8988T (cell line): ENCODE measurements at regions not wholly inside any gene's neighbourhood (a gene's known extent, or its start where the extent isn't known, plus 50 kb on each side); places are given as distances from the start of the nearest gene placed in this dataset.
"Not testable (repeated sequence)": the region's sequence is repeated elsewhere in the genome, so short reads cannot be mapped to it uniquely, and the experiment has no call there.

Source experiments
- DNase-seq: peaks from one replicate; pipeline ENCODE4 v3.0.0; 2011

GRCh38 chrX:40406330-40406859 is 174.4 kb upstream of the ATP6AP2 start:
- DNase-seq: no peak

- DNase-seq: no peak
Observed at GRCh38 chrX:40405399-40405798, 175.4 kb upstream of the ATP6AP2 start.

- DNase-seq: no peak
Observed at GRCh38 chrX:40403757-40404156, 177.0 kb upstream of the ATP6AP2 start.

GRCh38 chrX:40402831-40403533 is 177.8 kb upstream of the ATP6AP2 start:
- no peak for DNase-seq

GRCh38 chrX:40395102-40395501 is 185.7 kb upstream of the ATP6AP2 start:
- no peak for DNase-seq

GRCh38 chrX:40394302-40394701 is 186.5 kb upstream of the ATP6AP2 start:
- DNase-seq: no peak

GRCh38 chrX:40392599-40392998 is 188.2 kb upstream of the ATP6AP2 start:
- no peak for DNase-seq

GRCh38 chrX:40391662-40392061 is 189.1 kb upstream of the ATP6AP2 start:
- no peak for DNase-seq

GRCh38 chrX:40389555-40389954 is 191.2 kb upstream of the ATP6AP2 start:
- DNase-seq: no peak

- no peak for DNase-seq
Observed at GRCh38 chrX:40388441-40388840, 192.3 kb upstream of the ATP6AP2 start.

GRCh38 chrX:40387869-40388268 is 192.9 kb upstream of the ATP6AP2 start:
- DNase-seq: not testable (repeated sequence)

- DNase-seq: not testable (repeated sequence)
Observed at GRCh38 chrX:40387311-40387710, 193.5 kb upstream of the ATP6AP2 start.

GRCh38 chrX:40385682-40386081 is 195.1 kb upstream of the ATP6AP2 start:
- DNase-seq: no peak

GRCh38 chrX:40385256-40385655 is 195.5 kb upstream of the ATP6AP2 start:
- no peak for DNase-seq

- DNase-seq: no peak
Observed at GRCh38 chrX:40383969-40384368, 196.8 kb upstream of the ATP6AP2 start.

GRCh38 chrX:40383360-40383759 is 197.4 kb upstream of the ATP6AP2 start:
- no peak for DNase-seq

- no peak for DNase-seq
Observed at GRCh38 chrX:40380655-40381488, 199.9 kb upstream of the ATP6AP2 start.

GRCh38 chrX:40377684-40378083 is 203.1 kb upstream of the ATP6AP2 start:
- no peak for DNase-seq

GRCh38 chrX:40374486-40374885 is 206.3 kb upstream of the ATP6AP2 start:
- DNase-seq: no peak

GRCh38 chrX:40373641-40374040 is 207.1 kb upstream of the ATP6AP2 start:
- DNase-seq: no peak

- DNase-seq: no peak
Observed at GRCh38 chrX:40373025-40373424, 207.7 kb upstream of the ATP6AP2 start.

GRCh38 chrX:40371376-40371775 is 209.4 kb upstream of the ATP6AP2 start:
- no peak for DNase-seq

GRCh38 chrX:40368611-40369061 is 212.1 kb upstream of the ATP6AP2 start:
- DNase-seq: no peak

GRCh38 chrX:40366661-40367060 is 214.1 kb upstream of the ATP6AP2 start:
- no peak for DNase-seq
